Heart right ventricle (tissue), 16 donors: ENCODE measurements at regions not wholly inside any gene's neighbourhood (a gene's known extent, or its start where the extent isn't known, plus 50 kb on each side); places are given as distances from the start of the nearest gene placed in this dataset.

ENCODE experiments used
- ATAC-seq, 8 donors: fragments of 200-7000 bp; cut with Tn5 transposase; one replicate each; pipeline ENCODE4 v1.9.1; 2020; ENCODE audit warnings: mild to moderate bottlenecking in 8 of 8, moderate library complexity in 8 of 8, moderate number of reproducible peaks in 1 of 8
- DNase-seq, 2 donors: peaks; one replicate each; pipeline ENCODE4 v3.0.0-alpha.2; 2020
- H3K27ac ChIP-seq, 10 donors: fragments of 200-600 bp; sonication (generic) in 2 of 10; one replicate each; pipeline versions ENCODE4 v1.5.0 to v1.8.0; 2020 to 2022; ENCODE audit warnings: mild to moderate bottlenecking in 3 of 10
- H3K27me3 ChIP-seq, 7 donors: fragments of 200-600 bp; one replicate each; pipeline ENCODE4 v1.8.0; 2021 to 2022; ENCODE audit warnings: mild to moderate bottlenecking in 2 of 7
- H3K36me3 ChIP-seq, 9 donors: fragments of 200-600 bp; sonication (generic) in 1 of 9; one replicate each; pipeline versions ENCODE4 v1.5.0 to v1.8.0; 2020 to 2022; ENCODE audit warnings: mild to moderate bottlenecking in 2 of 9
- H3K4me1 ChIP-seq, 9 donors: fragments of 200-600 bp; sonication (generic) in 1 of 9; one replicate each; pipeline versions ENCODE4 v1.5.0 to v1.8.0; 2020 to 2022; ENCODE audit warnings: mild to moderate bottlenecking in 4 of 9
- H3K4me3 ChIP-seq, 10 donors: fragments of 200-600 bp; sonication (generic) in 2 of 10; one replicate each; pipeline versions ENCODE4 v1.5.0 to v1.8.0; 2020 to 2022; ENCODE audit warnings: mild to moderate bottlenecking in 7 of 10, moderate library complexity in 2 of 10
- H3K9me3 ChIP-seq, 11 donors: fragments of 200-600 bp in 10 of 11; sonication (generic) in 2 of 11; one replicate each; pipeline versions ENCODE4 v1.5.0 to v1.8.0; 2013 to 2022; ENCODE audit warnings: mild to moderate bottlenecking in 2 of 11, control low read depth in 1 of 11, moderate library complexity in 1 of 11
- WGBS, 2 donors: extraction: QIAGEN DNeasy Blood & Tissue Kit; methylation state at CpG; one replicate each; pipeline ENCODE4 v1.1.7; 2013; ENCODE audit warnings: inconsistent platforms in 1 of 2; 5-methylcytosine and 5-hydroxymethylcytosine counted together
- intact Hi-C, 10 donors: fragments of 100-400 bp; cut with DNase I; formaldehyde crosslinking; loops; one replicate each; pipeline versions ENCODE4 v1.11.1 to v1.14.2; 2022
- TF ChIP-seq, protein P1 (sequence below), 9 donors: fragments of 200-600 bp; sonication (generic) in 2 of 9; IDR thresholded peaks; one replicate each; pipeline versions ENCODE4 v1.5.0 to v1.8.0; 2021 to 2022; ENCODE audit warnings: antibody characterized with exemption in 9 of 9, mild to moderate bottlenecking in 5 of 9, moderate library complexity in 1 of 9
- donor health status: Arrhythmogenic right ventricular cardiomyopathy.
- donor health status: ischemic (EF 13 %, LVEDD 7.1; RV severe dilation, severe dysfunction).
- donor health status: healthy with polysubstance abuse.
- donor health status: DM: no; HTN: yes; CAD: no.
- donor health status: DM: no; HTN: no; CAD: no.
- donor health status: ischemic (EF 25% LVEDD 6.9; RV normal size, moderate dysfunction).
- donor health status: ischemic (EF 25% LVEDD 5.7; RV mildly dilated, moderate dysfunction).
- donor health status: healthy.
- donor health status: DM: yes; HTN: yes; CAD: no.
- donor health status: Ischemic cardiomyopathy.
- donor health status: ischemic (EF 35%, LVEDD 5.7; RV mildly dilated, moderate dysfunction).
- donor health status: nonischemic (EF 11% LVEDD 7.7; RV severe dilation, severe dysfunction).
- donor health status: DM: yes; HTN: yes; CAD: no.
- donor health status: PGD.
- donor health status: ischemic (EF 29% LVEDD 5.4; RV normal size, mild dysfunction).
- donor health status: nonischemic (EF 23%, LVEDD 6.1; RV moderate dilation, normal function).

DNA sequence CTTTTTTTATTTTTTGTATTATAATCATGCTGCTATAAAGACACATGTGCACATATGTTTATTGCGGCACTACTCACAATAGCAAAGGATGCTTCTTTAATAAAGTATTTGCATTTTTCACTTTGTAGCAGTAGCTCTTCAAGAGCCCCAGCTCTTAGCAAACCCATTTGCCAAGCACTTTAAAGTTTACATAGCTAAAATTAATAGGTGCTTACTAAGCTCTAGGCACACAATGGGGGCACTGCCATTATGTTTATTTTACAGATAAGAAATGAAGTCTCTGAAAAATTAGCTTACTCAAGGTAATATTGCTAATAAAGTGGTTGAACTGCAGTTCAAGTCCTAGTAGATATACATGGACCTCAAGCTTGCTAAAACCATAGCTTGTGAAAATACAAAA lies 230.3 kb upstream of the ARHGAP24 start:
- Histone ChIP-seq H3K27me3 (no peaks in the 10 kb centered on the region), H3K9me3 (peaks cover 0 to 21% (median 0%) of the 10 kb centered on the region in 11 donors), H3K4me1 (no peaks in the 10 kb centered on the region), H3K36me3 (no peaks in the 10 kb centered on the region), H3K27ac (no peak overlapping the region), H3K4me3 (no peak overlapping the region)
- DNase-seq: no peak
- TF ChIP-seq, protein P1, sequence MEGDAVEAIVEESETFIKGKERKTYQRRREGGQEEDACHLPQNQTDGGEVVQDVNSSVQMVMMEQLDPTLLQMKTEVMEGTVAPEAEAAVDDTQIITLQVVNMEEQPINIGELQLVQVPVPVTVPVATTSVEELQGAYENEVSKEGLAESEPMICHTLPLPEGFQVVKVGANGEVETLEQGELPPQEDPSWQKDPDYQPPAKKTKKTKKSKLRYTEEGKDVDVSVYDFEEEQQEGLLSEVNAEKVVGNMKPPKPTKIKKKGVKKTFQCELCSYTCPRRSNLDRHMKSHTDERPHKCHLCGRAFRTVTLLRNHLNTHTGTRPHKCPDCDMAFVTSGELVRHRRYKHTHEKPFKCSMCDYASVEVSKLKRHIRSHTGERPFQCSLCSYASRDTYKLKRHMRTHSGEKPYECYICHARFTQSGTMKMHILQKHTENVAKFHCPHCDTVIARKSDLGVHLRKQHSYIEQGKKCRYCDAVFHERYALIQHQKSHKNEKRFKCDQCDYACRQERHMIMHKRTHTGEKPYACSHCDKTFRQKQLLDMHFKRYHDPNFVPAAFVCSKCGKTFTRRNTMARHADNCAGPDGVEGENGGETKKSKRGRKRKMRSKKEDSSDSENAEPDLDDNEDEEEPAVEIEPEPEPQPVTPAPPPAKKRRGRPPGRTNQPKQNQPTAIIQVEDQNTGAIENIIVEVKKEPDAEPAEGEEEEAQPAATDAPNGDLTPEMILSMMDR (IDR thresholded peaks at IDR 0.05): no peak
- intact Hi-C loops: no loop called here
- 97% methylated on average over 1 of the region's 1 CpG for WGBS, 2 donors
- no peak for ATAC-seq

DNA sequence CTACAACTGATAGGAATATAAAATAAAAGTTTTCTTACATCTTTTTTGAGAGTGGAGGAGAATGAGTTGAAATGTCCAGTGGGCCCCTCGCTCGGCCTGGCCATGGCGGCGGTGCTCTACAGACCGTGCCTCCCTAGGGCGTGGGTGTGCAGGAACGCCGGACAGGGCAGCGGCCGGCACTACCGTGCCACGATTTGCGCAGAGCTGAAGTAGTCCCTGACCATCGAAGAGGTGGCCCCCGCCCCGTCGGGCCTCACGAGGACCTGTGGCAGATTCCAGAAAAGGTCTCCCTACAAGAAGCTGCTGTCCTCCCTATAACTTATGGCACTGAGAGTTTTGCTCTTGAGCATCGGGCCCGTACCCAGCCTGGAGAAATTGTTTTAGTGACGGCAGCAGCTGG lies 228.9 kb upstream of the ARHGAP24 start:
- Histone ChIP-seq H3K9me3 (peaks cover 0 to 12% (median 0%) of the 10 kb centered on the region in 11 donors), H3K27me3 (no peaks in the 10 kb centered on the region), H3K27ac (no peak overlapping the region), H3K4me3 (no peak overlapping the region), H3K4me1 (no peaks in the 10 kb centered on the region), H3K36me3 (no peaks in the 10 kb centered on the region)
- ATAC-seq: no peak
- intact Hi-C loops: no loop called here
- no peak for DNase-seq
- TF ChIP-seq, protein P1 (IDR thresholded peaks at IDR 0.05): no peak
- 93 to 96% methylated on average over 21 of the region's 21 CpGs for WGBS, 2 donors

DNA sequence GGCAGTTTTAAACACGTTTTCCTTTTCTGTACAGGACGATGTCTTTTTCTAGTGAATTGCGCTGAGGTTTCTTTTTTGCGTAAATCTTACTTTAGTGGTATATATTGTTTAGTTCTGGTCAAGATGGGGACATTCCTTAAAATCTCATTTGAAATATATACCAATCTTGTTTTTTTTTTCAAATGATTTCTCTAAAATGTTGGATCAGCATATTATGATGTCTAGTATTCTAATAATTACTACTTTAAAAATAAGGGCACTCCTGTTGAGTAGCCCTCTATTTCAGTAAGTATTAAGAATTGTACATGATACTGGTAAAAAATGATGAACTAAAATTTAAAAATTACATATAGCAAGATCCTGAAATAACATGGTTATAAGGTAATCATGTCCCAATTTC lies 224.1 kb upstream of the ARHGAP24 start:
- ATAC-seq: no peak
- intact Hi-C loops: no loop called here
- Histone ChIP-seq H3K36me3 (no peaks in the 10 kb centered on the region), H3K27me3 (no peaks in the 10 kb centered on the region), H3K4me3 (no peak overlapping the region), H3K27ac (no peak overlapping the region), H3K9me3 (peaks cover 0 to 24% (median 12%) of the 10 kb centered on the region in 11 donors), H3K4me1 (no peaks in the 10 kb centered on the region)
- TF ChIP-seq, protein P1 (IDR thresholded peaks at IDR 0.05): no peak
- WGBS, 2 donors: 70 to 79% methylated on average over 4 of the region's 4 CpGs
- DNase-seq: no peak

DNA sequence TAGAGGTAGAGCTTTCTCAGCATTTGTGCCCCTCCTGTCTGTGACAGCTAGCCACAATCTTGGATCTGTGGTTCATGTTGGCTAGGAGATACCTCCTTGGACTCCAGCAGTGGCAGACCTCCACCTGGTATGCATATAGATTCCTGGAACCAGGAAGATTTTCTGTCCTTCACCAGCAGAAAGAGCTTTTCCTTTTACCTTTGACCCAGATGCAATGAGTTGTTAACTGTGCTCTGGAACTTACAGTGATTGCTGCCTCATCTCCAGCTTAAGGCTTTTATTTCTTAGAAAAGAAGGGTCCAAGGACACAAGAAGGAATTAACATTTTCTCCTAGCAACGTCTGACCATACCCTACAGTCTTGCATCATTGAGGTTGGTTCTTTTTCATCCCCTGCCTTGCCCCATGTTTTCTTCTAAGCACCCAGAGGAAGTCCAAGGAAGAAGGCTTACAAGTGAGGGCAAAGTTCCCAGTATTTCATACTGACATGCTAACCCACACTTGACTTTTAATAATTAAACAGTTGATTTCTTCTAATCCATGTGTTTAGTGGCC lies 217.1 kb upstream of the ARHGAP24 start:
- ATAC-seq (no peak), DNase-seq (no peak)
- Histone ChIP-seq H3K27me3 (no peaks in the 10 kb centered on the region), H3K4me3 (no peak overlapping the region), H3K9me3 (peaks cover 0 to 24% (median 12%) of the 10 kb centered on the region in 11 donors), H3K36me3 (no peaks in the 10 kb centered on the region), H3K4me1 (no peaks in the 10 kb centered on the region), H3K27ac (no peak overlapping the region)
- TF ChIP-seq, protein P1 (IDR thresholded peaks at IDR 0.05): no peak
- intact Hi-C loops: no loop called here
- WGBS, 2 donors: 63 to 64% methylated on average over 1 of the region's 1 CpG
